ENCODE measurements at regions not wholly inside any gene's neighbourhood (a gene's known extent, or its start where the extent isn't known, plus 50 kb on each side); places are given as distances from the start of the nearest gene placed in this dataset.

- TF ChIP-seq POLR2AphosphoS5 (IDR thresholded peaks at IDR 0.05; ENCODE audit: low read depth, low read length): no peak
- no peak for TF ChIP-seq CTCF (IDR thresholded peaks at IDR 0.05)
- no peak for TF ChIP-seq TCF7L2 (IDR thresholded peaks at IDR 0.05; ENCODE audit: low read depth, low read length)
- TF ChIP-seq SIN3A (IDR thresholded peaks at IDR 0.05; ENCODE audit: borderline replicate concordance, insufficient read depth, low read depth, low read length): no peak
- TF ChIP-seq REST (IDR thresholded peaks at IDR 0.05; ENCODE audit: insufficient read depth in 1 of 2, low read depth in 2 of 2, low read length in 1 of 2): no peak
These were observed 249.5 kb upstream of the STARD13 start for GRCh38 chr13:33535061-33535460.

Measured in Panc1 (cell line).